ENCODE measurements at regions not wholly inside any gene's neighbourhood (a gene's known extent, or its start where the extent isn't known, plus 50 kb on each side); places are given as distances from the start of the nearest gene placed in this dataset.

DNA sequence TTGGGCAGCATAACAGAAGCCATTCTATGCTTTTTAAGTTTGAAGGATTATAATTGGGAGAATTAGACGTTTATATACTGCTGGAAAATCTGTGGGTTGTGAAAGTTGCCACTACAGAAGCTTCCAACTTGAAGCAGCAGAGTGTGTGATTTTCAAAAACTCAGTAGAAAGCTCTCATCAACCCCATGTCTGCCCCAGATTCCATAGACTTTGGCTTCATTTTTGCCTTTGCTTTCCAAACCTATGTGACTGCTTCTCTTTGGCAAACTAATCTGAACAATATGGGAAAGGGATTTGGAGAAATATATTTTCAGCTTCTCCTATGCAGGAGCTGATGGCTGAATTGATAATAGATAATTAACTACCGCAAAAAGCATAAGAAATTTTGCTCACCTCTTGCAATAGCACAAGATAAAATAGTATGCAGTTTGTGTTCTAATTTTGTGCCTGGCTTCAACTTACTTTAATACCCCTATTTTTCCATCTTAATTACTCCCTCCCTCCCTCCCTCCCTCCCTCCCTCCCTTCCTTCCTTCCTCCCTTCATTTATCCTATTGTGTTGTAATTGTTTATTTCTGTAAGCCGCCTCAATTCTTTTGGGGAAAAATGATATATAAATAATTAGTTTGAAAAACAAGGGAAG, 214.1 kb upstream of the HS3ST5 start:
- Mint-ChIP-seq H3K27ac (no peak overlapping the region), H3K9me3 (peaks cover 15% of the 10 kb centered on the region), H3K4me1 (peaks cover 7% of the 10 kb centered on the region), H3K36me3 (no peaks in the 10 kb centered on the region), H3K27me3 (ENCODE audit: low read depth) (no peaks in the 10 kb centered on the region), H3K4me3 (no peak overlapping the region)
- no peak for DNase-seq (ENCODE audit: low spot score in 2 of 2, unreplicated experiment in 2 of 2)
- TF ChIP-seq, protein P1, sequence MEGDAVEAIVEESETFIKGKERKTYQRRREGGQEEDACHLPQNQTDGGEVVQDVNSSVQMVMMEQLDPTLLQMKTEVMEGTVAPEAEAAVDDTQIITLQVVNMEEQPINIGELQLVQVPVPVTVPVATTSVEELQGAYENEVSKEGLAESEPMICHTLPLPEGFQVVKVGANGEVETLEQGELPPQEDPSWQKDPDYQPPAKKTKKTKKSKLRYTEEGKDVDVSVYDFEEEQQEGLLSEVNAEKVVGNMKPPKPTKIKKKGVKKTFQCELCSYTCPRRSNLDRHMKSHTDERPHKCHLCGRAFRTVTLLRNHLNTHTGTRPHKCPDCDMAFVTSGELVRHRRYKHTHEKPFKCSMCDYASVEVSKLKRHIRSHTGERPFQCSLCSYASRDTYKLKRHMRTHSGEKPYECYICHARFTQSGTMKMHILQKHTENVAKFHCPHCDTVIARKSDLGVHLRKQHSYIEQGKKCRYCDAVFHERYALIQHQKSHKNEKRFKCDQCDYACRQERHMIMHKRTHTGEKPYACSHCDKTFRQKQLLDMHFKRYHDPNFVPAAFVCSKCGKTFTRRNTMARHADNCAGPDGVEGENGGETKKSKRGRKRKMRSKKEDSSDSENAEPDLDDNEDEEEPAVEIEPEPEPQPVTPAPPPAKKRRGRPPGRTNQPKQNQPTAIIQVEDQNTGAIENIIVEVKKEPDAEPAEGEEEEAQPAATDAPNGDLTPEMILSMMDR (IDR thresholded peaks at IDR 0.05; ENCODE audit: unreplicated experiment): no peak

DNA sequence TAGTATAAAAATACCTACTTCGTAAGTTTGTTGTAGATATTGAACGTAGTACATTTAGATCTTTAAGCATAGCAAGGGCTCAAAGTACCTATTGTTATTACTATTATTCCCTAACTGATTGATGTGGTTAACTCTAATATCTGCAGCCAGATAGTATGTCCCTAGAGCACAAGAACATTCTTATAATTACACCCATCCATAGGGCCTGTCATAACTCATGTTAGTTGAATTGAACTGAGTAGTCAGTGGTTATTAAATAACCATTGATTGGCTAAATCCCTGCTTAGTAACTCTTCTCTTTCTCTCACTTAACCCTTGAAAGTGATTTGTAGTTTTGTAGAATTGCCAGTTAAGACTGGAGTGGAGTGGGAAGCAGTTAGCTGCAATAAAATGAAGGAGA, 207.5 kb upstream of the HS3ST5 start:
- TF ChIP-seq, protein P1 (IDR thresholded peaks at IDR 0.05; ENCODE audit: unreplicated experiment): no peak
- Mint-ChIP-seq H3K36me3 (no peaks in the 10 kb centered on the region), H3K27ac (no peak overlapping the region), H3K27me3 (ENCODE audit: low read depth) (no peaks in the 10 kb centered on the region), H3K4me3 (no peak overlapping the region), H3K4me1 (no peaks in the 10 kb centered on the region), H3K9me3 (peaks cover 15% of the 10 kb centered on the region)
- DNase-seq (ENCODE audit: low spot score in 2 of 2, unreplicated experiment in 2 of 2): no peak

DNA sequence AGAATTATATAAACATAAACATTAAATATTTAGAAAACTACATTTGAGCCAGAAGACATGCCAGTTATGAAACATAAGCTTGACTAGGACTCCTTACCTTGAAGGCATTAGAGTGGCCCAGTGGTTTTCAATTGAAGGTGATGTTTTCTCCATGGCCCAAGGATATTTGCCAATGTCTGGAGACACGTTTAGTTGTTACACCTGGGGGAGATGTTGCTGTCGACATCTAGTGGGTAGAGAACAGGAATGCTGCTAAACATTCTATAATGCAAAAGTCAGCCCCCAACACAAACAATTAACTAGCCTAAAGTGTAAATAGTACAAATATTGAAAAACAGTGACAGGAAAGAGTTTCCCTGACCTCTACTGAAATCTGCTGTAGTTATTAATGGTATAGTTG, 200.9 kb upstream of the HS3ST5 start:
- Mint-ChIP-seq H3K36me3 (no peaks in the 10 kb centered on the region), H3K27me3 (ENCODE audit: low read depth) (no peaks in the 10 kb centered on the region), H3K4me3 (no peak overlapping the region), H3K9me3 (no peaks in the 10 kb centered on the region), H3K27ac (no peak overlapping the region), H3K4me1 (no peaks in the 10 kb centered on the region)
- DNase-seq (ENCODE audit: low spot score in 2 of 2, unreplicated experiment in 2 of 2): no peak
- TF ChIP-seq, protein P1 (IDR thresholded peaks at IDR 0.05; ENCODE audit: unreplicated experiment): no peak

DNA sequence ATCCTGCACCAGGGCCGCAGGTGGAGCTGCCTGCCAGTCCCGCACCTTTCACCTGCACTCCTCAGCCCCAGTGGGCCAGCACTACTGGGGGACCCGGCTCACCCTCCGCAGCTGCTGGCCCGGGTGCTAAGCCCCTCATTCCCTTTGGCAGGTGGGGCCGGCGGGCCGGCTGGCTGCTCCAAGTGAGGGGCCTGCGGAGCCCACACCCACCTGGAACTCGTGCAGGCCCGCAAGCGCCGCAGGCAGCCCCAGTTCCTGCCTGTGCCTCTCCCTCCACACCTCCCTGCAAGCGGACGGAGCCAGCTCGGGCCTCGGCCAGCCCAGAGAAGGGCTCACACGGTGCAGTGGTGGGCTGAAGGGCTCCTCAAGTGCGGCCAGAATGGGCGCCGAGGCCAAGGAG, 199.0 kb upstream of the HS3ST5 start:
- TF ChIP-seq, protein P1 (IDR thresholded peaks at IDR 0.05; ENCODE audit: unreplicated experiment): no peak
- Mint-ChIP-seq H3K4me3 (no peak overlapping the region), H3K4me1 (no peaks in the 10 kb centered on the region), H3K36me3 (no peaks in the 10 kb centered on the region), H3K27ac (no peak overlapping the region), H3K27me3 (ENCODE audit: low read depth) (no peaks in the 10 kb centered on the region), H3K9me3 (no peaks in the 10 kb centered on the region)
- no peak for DNase-seq (ENCODE audit: low spot score in 2 of 2, unreplicated experiment in 2 of 2)

DNA sequence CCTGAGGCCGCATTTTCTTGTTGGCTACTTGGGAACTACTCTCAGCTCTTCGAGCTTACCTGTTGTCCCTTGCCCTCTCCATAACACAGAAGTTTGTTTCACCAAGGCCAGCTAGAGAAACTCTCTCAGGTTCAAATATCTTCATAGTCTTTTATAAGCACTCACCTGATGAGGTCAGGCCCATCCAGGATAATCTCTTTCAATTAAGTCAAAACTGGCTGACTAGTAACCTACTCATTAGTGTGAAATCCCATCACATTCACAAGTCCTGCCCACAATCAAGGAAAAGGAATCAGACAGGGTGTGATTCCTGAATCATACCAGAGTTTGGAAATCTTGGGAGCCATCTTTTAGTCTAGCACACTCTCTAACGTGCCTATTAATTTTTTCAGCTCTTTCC, 195.2 kb upstream of the HS3ST5 start:
- Mint-ChIP-seq H3K4me1 (no peaks in the 10 kb centered on the region), H3K36me3 (no peaks in the 10 kb centered on the region), H3K4me3 (no peak overlapping the region), H3K9me3 (peaks cover 5% of the 10 kb centered on the region), H3K27ac (no peak overlapping the region), H3K27me3 (ENCODE audit: low read depth) (no peaks in the 10 kb centered on the region)
- DNase-seq (ENCODE audit: low spot score in 2 of 2, unreplicated experiment in 2 of 2): no peak
- TF ChIP-seq, protein P1 (IDR thresholded peaks at IDR 0.05; ENCODE audit: unreplicated experiment): no peak

DNA sequence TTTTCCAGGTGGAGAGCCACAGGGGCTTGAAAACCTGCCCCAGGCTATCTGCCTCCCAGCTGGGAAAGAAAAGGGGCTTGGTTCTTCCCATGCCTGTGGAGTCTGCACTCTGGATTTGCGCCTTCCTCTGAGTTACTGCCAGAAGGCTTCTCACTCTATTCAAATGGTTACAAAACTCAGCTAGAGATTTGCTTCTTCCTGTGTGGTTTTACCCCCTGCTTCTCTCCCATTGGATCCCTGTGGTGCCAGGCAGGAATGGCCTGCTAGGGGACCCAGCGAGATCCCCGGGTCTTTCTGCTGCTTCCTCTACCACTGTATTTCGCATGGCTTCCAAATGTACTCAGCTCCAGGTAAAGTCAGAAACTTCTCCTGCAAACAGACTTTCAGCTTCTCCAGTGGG, 192.0 kb upstream of the HS3ST5 start:
- H3K4me1 Mint-ChIP-seq: no peaks in the 10 kb centered on the region
- DNase-seq (ENCODE audit: low spot score in 2 of 2, unreplicated experiment in 2 of 2): no peak
- H3K27me3 Mint-ChIP-seq (ENCODE audit: low read depth): no peaks in the 10 kb centered on the region
- no peak overlapping the region for H3K27ac Mint-ChIP-seq
- H3K4me3 Mint-ChIP-seq: no peak overlapping the region
- peaks cover 14% of the 10 kb centered on the region for H3K9me3 Mint-ChIP-seq
- TF ChIP-seq, protein P1 (IDR thresholded peaks at IDR 0.05; ENCODE audit: unreplicated experiment): no peak
- H3K36me3 Mint-ChIP-seq: no peaks in the 10 kb centered on the region

All from mesothelial cell of epicardium (in vitro differentiated cells).